Calu3 (cell line): ENCODE measurements at regions not wholly inside any gene's neighbourhood (a gene's known extent, or its start where the extent isn't known, plus 50 kb on each side); places are given as distances from the start of the nearest gene placed in this dataset.

Source experiments
- BruUV-seq: library from RNA; stranded (reverse); fragments of 400-500 nt; replicated peaks from 2 replicates; lab custom pipeline; 2021; lab: Mats Ljungman, UMichigan
- CTCF ChIA-PET: fragments of 300-600 bp; sonication (Branson Sonifier 250); formaldehyde crosslinking; loops from one replicate; lab custom pipeline; 2022; ENCODE audit warnings: antibody characterized with exemption; lab: Charles Lee
- DNase-seq: peaks from one replicate; pipeline ENCODE4 v3.0.0; 2022
- H3K27ac Mint-ChIP-seq: one replicate; pipeline ENCODE4 v1.8.0; 2022; ENCODE audit warnings: mixed read lengths; ENCODE audit not compliant: unreplicated experiment
- H3K27me3 Mint-ChIP-seq: one replicate; pipeline ENCODE4 v1.8.0; 2022; ENCODE audit warnings: mixed read lengths; ENCODE audit not compliant: unreplicated experiment
- H3K36me3 Mint-ChIP-seq: one replicate; pipeline ENCODE4 v1.8.0; 2022; ENCODE audit warnings: mild to moderate bottlenecking, moderate library complexity, mixed read lengths; ENCODE audit not compliant: insufficient read depth, unreplicated experiment
- H3K4me1 Mint-ChIP-seq: one replicate; pipeline ENCODE4 v1.8.0; 2022; ENCODE audit warnings: mild to moderate bottlenecking, low read depth, mixed read lengths; ENCODE audit not compliant: unreplicated experiment
- H3K4me3 Mint-ChIP-seq: one replicate; pipeline ENCODE4 v1.8.0; 2022; ENCODE audit warnings: mild to moderate bottlenecking, low read depth, moderate library complexity, mixed read lengths; ENCODE audit not compliant: unreplicated experiment
- H3K9me3 Mint-ChIP-seq: one replicate; pipeline ENCODE4 v1.8.0; 2022; ENCODE audit warnings: low read depth, mixed read lengths; ENCODE audit not compliant: unreplicated experiment
- CTCF ChIP-seq: fragments of 200-600 bp; IDR thresholded peaks from one replicate; pipeline ENCODE4 v1.8.0; 2022; ENCODE audit warnings: antibody characterized with exemption; ENCODE audit not compliant: unreplicated experiment
- intact Hi-C: fragments of 100-400 bp; cut with micrococcal nuclease; formaldehyde crosslinking; loops from one replicate; pipeline ENCODE4 v1.10.0; 2022; ENCODE audit not compliant: unreplicated experiment

DNA sequence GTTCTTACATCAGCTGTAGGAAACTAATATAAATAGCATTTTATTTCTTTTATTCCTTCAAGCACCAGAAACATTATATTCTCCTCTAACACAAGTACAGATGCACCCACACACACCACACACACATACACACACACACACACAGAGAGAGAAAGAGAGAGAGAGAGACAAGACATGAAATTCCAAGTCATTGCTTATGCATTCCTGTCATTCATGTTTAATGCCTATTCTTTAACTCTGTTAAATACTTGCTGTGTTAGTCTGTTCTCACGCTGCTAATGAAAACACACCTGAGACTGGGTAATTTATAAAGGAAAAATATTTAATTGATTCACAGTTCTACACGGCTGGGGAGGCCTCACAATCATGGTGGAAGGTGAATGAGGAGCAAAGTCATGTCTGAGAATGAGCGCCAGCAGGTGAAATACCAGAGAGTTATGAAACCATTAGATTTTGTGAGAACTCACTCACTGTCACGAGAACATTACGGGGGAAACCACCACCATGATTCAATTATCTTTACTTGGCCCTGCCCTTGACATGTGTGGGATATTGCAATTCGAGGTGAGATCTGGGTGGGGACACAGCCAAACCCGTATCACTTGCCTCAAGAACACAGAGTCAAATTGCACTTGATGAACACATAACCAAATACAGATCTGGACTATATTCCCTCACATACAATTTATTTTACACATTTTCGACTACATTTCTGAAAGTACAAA, 1058.1 kb upstream of the TMPRSS15 start:
- intact Hi-C loops = no loop called here
- Mint-ChIP-seq H3K9me3 (peaks cover 7% of the 10 kb centered on the region), H3K36me3 (no peaks in the 10 kb centered on the region), H3K4me1 (no peaks in the 10 kb centered on the region), H3K4me3 (no peak overlapping the region), H3K27ac (no peak overlapping the region), H3K27me3 (no peaks in the 10 kb centered on the region)
- TF ChIP-seq CTCF = no peak
- DNase-seq = no peak
- BruUV-seq = no TSS peak
- CTCF ChIA-PET = no interaction called here

GRCh38 chr21:19463966-19464365, 1060.4 kb upstream of the TMPRSS15 start:
- BruUV-seq = no TSS peak
- CTCF ChIA-PET = interaction anchor here (0.7 kb wide), 1 partner anchor 276 kb away, joined by 3 read pairs; no protein-coding TSS in a partner anchor
- no peak overlapping the region for H3K4me3 Mint-ChIP-seq
- no peak for DNase-seq
- no peaks in the 10 kb centered on the region for H3K4me1 Mint-ChIP-seq
- no peaks in the 10 kb centered on the region for H3K36me3 Mint-ChIP-seq
- H3K27ac Mint-ChIP-seq = no peak overlapping the region
- no peaks in the 10 kb centered on the region for H3K27me3 Mint-ChIP-seq
- TF ChIP-seq CTCF = no peak
- peaks cover 4% of the 10 kb centered on the region for H3K9me3 Mint-ChIP-seq
- intact Hi-C loops = no loop called here

- no peaks in the 10 kb centered on the region for H3K27me3 Mint-ChIP-seq
- CTCF ChIA-PET = no interaction called here
- TF ChIP-seq CTCF = no peak
- H3K36me3 Mint-ChIP-seq = no peaks in the 10 kb centered on the region
- H3K4me1 Mint-ChIP-seq = no peaks in the 10 kb centered on the region
- no peak for DNase-seq
- peaks cover 4% of the 10 kb centered on the region for H3K9me3 Mint-ChIP-seq
- no TSS peak for BruUV-seq
- no peak overlapping the region for H3K27ac Mint-ChIP-seq
- intact Hi-C loops = no loop called here
- no peak overlapping the region for H3K4me3 Mint-ChIP-seq
These were observed 1065.6 kb upstream of the TMPRSS15 start for GRCh38 chr21:19468991-19469715.

- H3K27ac Mint-ChIP-seq = no peak overlapping the region
- no peak for TF ChIP-seq CTCF
- no peak overlapping the region for H3K4me3 Mint-ChIP-seq
- BruUV-seq = no TSS peak
- CTCF ChIA-PET = no interaction called here
- intact Hi-C loops = no loop called here
- peaks cover 2% of the 10 kb centered on the region for H3K9me3 Mint-ChIP-seq
- H3K27me3 Mint-ChIP-seq = no peaks in the 10 kb centered on the region
- H3K36me3 Mint-ChIP-seq = no peaks in the 10 kb centered on the region
- DNase-seq = no peak
- H3K4me1 Mint-ChIP-seq = no peaks in the 10 kb centered on the region
These were observed 1071.9 kb upstream of the TMPRSS15 start for GRCh38 chr21:19475525-19475924.
